ENCODE measurements at regions not wholly inside any gene's neighbourhood (a gene's known extent, or its start where the extent isn't known, plus 50 kb on each side); places are given as distances from the start of the nearest gene placed in this dataset.

- TF ChIP-seq CTCF (conservative IDR thresholded peaks at IDR 0.05; ENCODE audit: low read depth, low read length): no peak
- no peak for TF ChIP-seq EZH2 (IDR thresholded peaks at IDR 0.05; ENCODE audit: borderline replicate concordance, low read depth, low read length, poor library complexity, severe bottlenecking)
Observed at GRCh38 chr10:3428826-3429225, 256.2 kb upstream of the PITRM1 start.

Measured in A673 (cell line).